Thyroid gland (tissue), 4 donors: ENCODE measurements at regions not wholly inside any gene's neighbourhood (a gene's known extent, or its start where the extent isn't known, plus 50 kb on each side); places are given as distances from the start of the nearest gene placed in this dataset.
A peak's percentile ranks its signal among the peaks of the same experiment; 100 is the strongest.

ENCODE experiments used
- POLR2A ChIP-seq, 2 donors: fragments of 450-650 bp; IDR thresholded peaks; one replicate each; pipeline ENCODE4 v1.6.1; 2017; ENCODE audit warnings: antibody characterized with exemption in 2 of 2, mild to moderate bottlenecking in 2 of 2, moderate library complexity in 1 of 2
- TF ChIP-seq, protein P1 (sequence below), 6 experiments: fragments of 200-600 bp in 3 of 6; fragments of 450-650 bp in 3 of 6; sonication (generic) in 3 of 6; IDR thresholded peaks; one replicate each; pipeline ENCODE4 v1.5.1; 2016 to 2019; ENCODE audit warnings: antibody characterized with exemption in 6 of 6, mild to moderate bottlenecking in 2 of 6, inconsistent platforms in 1 of 6, moderate library complexity in 1 of 6

GRCh38 chr3:181176601-181177000 lies 187.1 kb upstream of the DNAJC19 start:
- TF ChIP-seq, protein P1, sequence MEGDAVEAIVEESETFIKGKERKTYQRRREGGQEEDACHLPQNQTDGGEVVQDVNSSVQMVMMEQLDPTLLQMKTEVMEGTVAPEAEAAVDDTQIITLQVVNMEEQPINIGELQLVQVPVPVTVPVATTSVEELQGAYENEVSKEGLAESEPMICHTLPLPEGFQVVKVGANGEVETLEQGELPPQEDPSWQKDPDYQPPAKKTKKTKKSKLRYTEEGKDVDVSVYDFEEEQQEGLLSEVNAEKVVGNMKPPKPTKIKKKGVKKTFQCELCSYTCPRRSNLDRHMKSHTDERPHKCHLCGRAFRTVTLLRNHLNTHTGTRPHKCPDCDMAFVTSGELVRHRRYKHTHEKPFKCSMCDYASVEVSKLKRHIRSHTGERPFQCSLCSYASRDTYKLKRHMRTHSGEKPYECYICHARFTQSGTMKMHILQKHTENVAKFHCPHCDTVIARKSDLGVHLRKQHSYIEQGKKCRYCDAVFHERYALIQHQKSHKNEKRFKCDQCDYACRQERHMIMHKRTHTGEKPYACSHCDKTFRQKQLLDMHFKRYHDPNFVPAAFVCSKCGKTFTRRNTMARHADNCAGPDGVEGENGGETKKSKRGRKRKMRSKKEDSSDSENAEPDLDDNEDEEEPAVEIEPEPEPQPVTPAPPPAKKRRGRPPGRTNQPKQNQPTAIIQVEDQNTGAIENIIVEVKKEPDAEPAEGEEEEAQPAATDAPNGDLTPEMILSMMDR (IDR thresholded peaks at IDR 0.05) = peak in 4 of 6 experiments; percentile 52 to 68 (median 66)
- no peak for TF ChIP-seq POLR2A (IDR thresholded peaks at IDR 0.05)
